NCI-H146 treated with DMSO at 0.1 percent for 48 hours (cell line): ENCODE measurements at regions not wholly inside any gene's neighbourhood (a gene's known extent, or its start where the extent isn't known, plus 50 kb on each side); places are given as distances from the start of the nearest gene placed in this dataset.

Experiments used
- DNase-seq: peaks from one replicate; lab custom pipeline; 2025; ENCODE audit not compliant: unreplicated experiment; lab: John Stamatoyannopoulos, UW

GRCh38 chr10:128823201-128823600, 643.8 kb upstream of the MGMT start:
- DNase-seq: no peak

- no peak for DNase-seq
These were observed 641.4 kb upstream of the MGMT start for GRCh38 chr10:128825626-128826025.

- DNase-seq: no peak
These were observed 633.4 kb upstream of the MGMT start for GRCh38 chr10:128833671-128834070.

GRCh38 chr10:128835361-128835760, 631.7 kb upstream of the MGMT start:
- no peak for DNase-seq

GRCh38 chr10:128837478-128837877, 629.6 kb upstream of the MGMT start:
- DNase-seq: no peak

- DNase-seq: no peak
These were observed 627.9 kb upstream of the MGMT start for GRCh38 chr10:128839134-128839533.

- no peak for DNase-seq
These were observed 627.3 kb upstream of the MGMT start for GRCh38 chr10:128839701-128840100.

GRCh38 chr10:128843972-128844371, 623.1 kb upstream of the MGMT start:
- DNase-seq: no peak

GRCh38 chr10:128846927-128847326, 620.1 kb upstream of the MGMT start:
- no peak for DNase-seq

- no peak for DNase-seq
These were observed 618.2 kb upstream of the MGMT start for GRCh38 chr10:128848810-128849209.

GRCh38 chr10:128850647-128851046, 616.4 kb upstream of the MGMT start:
- DNase-seq: no peak

- no peak for DNase-seq
These were observed 615.8 kb upstream of the MGMT start for GRCh38 chr10:128851281-128851680.

GRCh38 chr10:128851726-128852125, 615.3 kb upstream of the MGMT start:
- no peak for DNase-seq

GRCh38 chr10:128852449-128852848, 614.6 kb upstream of the MGMT start:
- DNase-seq: no peak

GRCh38 chr10:128852902-128853301, 614.1 kb upstream of the MGMT start:
- DNase-seq: no peak

GRCh38 chr10:128853537-128853936, 613.5 kb upstream of the MGMT start:
- DNase-seq: no peak

- DNase-seq: no peak
These were observed 612.8 kb upstream of the MGMT start for GRCh38 chr10:128854204-128854603.

- no peak for DNase-seq
These were observed 612.1 kb upstream of the MGMT start for GRCh38 chr10:128854963-128855362.

- no peak for DNase-seq
These were observed 611.2 kb upstream of the MGMT start for GRCh38 chr10:128855618-128856428.

GRCh38 chr10:128859738-128860386, 607.2 kb upstream of the MGMT start:
- DNase-seq: no peak

GRCh38 chr10:128860574-128860973, 606.5 kb upstream of the MGMT start:
- no peak for DNase-seq

GRCh38 chr10:128861018-128861901, 605.8 kb upstream of the MGMT start:
- DNase-seq: no peak
